H1 (cell line): ENCODE measurements at regions not wholly inside any gene's neighbourhood (a gene's known extent, or its start where the extent isn't known, plus 50 kb on each side); places are given as distances from the start of the nearest gene placed in this dataset.

Experiments
- ATF3 ChIP-seq: IDR thresholded peaks from 2 replicates; pipeline ENCODE4 v1.6.1; 2011; ENCODE audit warnings: low read depth, mild to moderate bottlenecking, low read length; ENCODE audit not compliant: insufficient read depth
- CBX8 ChIP-seq: fragments of 300-800, 300-1000 bp; sonication (generic); IDR thresholded peaks from 2 replicates; pipeline ENCODE4 v1.7.1; 2016; ENCODE audit warnings: low read depth, low read length, borderline replicate concordance
- CHD7 ChIP-seq: fragments of 300-600 bp; sonication (generic); IDR thresholded peaks from 2 replicates; pipeline ENCODE4 v1.7.1; 2012; ENCODE audit warnings: low read length, moderate library complexity, mild to moderate bottlenecking, inconsistent platforms; ENCODE audit not compliant: insufficient replicate concordance
- EGR1 ChIP-seq: IDR thresholded peaks from 2 replicates; pipeline ENCODE4 v1.6.1; 2011; ENCODE audit warnings: low read depth, low read length, borderline replicate concordance
- GABPA ChIP-seq: IDR thresholded peaks from 2 replicates; pipeline ENCODE4 v1.6.1; 2011; ENCODE audit warnings: mild to moderate bottlenecking, low read length, moderate library complexity, borderline replicate concordance; ENCODE audit not compliant: insufficient read depth
- JUN ChIP-seq: IDR thresholded peaks from 2 replicates; pipeline ENCODE4 v1.6.1; 2011; ENCODE audit warnings: low read depth, mild to moderate bottlenecking, improper control_type of control experiment, low read length
- JUND ChIP-seq: IDR thresholded peaks from 2 replicates; pipeline ENCODE4 v1.6.1; 2011; ENCODE audit warnings: mild to moderate bottlenecking, improper control_type of control experiment, low read length
- KDM4A ChIP-seq: IDR thresholded peaks from one replicate; pipeline ENCODE4 v1.7.1; 2012; ENCODE audit warnings: low read depth, mild to moderate bottlenecking, moderate library complexity, low read length, inconsistent platforms; ENCODE audit not compliant: severe bottlenecking
- RNF2 ChIP-seq: fragments of 200-900, 300-1000 bp; sonication (generic); IDR thresholded peaks from 2 replicates; pipeline ENCODE4 v1.7.1; 2016; ENCODE audit warnings: borderline replicate concordance, low read depth, mild to moderate bottlenecking, antibody characterized with exemption, low read length; ENCODE audit not compliant: poor library complexity, severe bottlenecking; ENCODE audit errors: missing control alignments
- TAF7 ChIP-seq: optimal IDR thresholded peaks from 2 replicates; pipeline ENCODE3; 2011; ENCODE audit warnings: low read depth, mild to moderate bottlenecking, inconsistent platforms, low read length, moderate library complexity, borderline replicate concordance
- TBP ChIP-seq: IDR thresholded peaks from 2 replicates; pipeline ENCODE4 v1.6.1; 2011; ENCODE audit warnings: low read depth, low read length, improper control_type of control experiment

DNA sequence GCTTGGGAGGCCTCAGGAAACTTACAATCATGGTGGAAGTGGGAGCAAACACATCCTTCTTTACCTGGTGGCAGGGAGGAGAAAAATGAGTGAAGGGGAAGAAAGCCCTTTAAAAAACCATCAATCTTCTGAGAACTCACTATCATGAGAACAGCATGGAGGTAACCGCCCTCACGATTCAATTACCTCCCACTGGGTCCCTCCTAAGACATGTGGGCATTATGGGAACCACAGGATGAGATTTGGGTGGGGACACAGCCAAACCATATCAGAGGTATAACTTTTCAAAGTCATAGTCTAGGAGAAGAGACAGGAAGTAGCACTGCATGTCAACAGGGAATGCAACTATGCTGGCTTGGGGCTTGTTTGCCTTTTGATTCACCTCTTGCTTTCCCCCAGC is 59.9 kb upstream of the DTNBP1 start (continued):
- no peak for TF ChIP-seq CHD7
- no peak for TF ChIP-seq JUND
- TF ChIP-seq RNF2: no peak
- TF ChIP-seq ATF3: no peak
- no peak for TF ChIP-seq CBX8
- TF ChIP-seq TAF7: no peak
- TF ChIP-seq JUN: no peak
- no peak for TF ChIP-seq KDM4A
- no peak for TF ChIP-seq EGR1
- no peak for TF ChIP-seq TBP
- TF ChIP-seq GABPA: no peak
